Urinary bladder (tissue), 3 donors: ENCODE measurements at regions not wholly inside any gene's neighbourhood (a gene's known extent, or its start where the extent isn't known, plus 50 kb on each side); places are given as distances from the start of the nearest gene placed in this dataset.

Experiments used
- DNase-seq: peaks from one replicate; pipeline ENCODE4 v3.0.0-alpha.2; 2015; ENCODE audit errors: extremely low spot score
- H3K27ac ChIP-seq: one replicate; pipeline ENCODE4 v1.5.1; 2013; ENCODE audit warnings: low read depth, mild to moderate bottlenecking, moderate library complexity
- H3K36me3 ChIP-seq: one replicate; pipeline ENCODE4 v1.6.1; 2013; ENCODE audit warnings: mild to moderate bottlenecking, moderate library complexity; ENCODE audit not compliant: insufficient read depth
- H3K4me1 ChIP-seq: one replicate; pipeline ENCODE4 v1.6.1; 2013; ENCODE audit warnings: mild to moderate bottlenecking, moderate library complexity; ENCODE audit not compliant: insufficient read depth
- H3K4me3 ChIP-seq: one replicate; pipeline ENCODE4 v1.5.1; 2013; ENCODE audit warnings: low read depth, low read length
- WGBS: extraction: QIAGEN DNeasy Blood & Tissue Kit; methylation state at CpG from one replicate; pipeline ENCODE4 v1.1.7; 2013; 5-methylcytosine and 5-hydroxymethylcytosine counted together
- donor health status: healthy with polysubstance abuse.
- donor health status: healthy.

DNA sequence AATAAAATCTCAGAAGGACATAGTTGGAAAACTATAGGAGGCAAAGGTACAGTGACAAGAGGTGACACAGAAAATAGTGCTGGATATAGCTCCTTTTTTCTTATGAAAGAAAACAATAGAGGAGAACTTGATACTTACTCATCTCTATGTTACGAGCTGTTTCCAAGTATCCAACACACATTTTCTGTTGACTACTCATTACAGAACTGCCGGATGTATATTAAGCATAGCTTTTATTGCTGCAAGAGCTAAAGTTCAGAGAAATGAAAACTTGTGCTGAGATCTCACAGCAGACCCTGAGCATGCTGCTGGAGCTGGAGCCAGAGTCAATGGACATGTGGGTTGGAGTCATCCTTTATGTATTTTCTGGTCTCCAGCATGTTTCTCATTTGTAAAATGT, 210.0 kb upstream of the NT5C1B start:
- Histone ChIP-seq H3K4me3 (no peak overlapping the region), H3K36me3 (no peaks in the 10 kb centered on the region), H3K27ac (no peak overlapping the region), H3K4me1 (peaks cover 2% of the 10 kb centered on the region)
- no peak for DNase-seq
- 92% methylated on average over 2 of the region's 2 CpGs for WGBS

DNA sequence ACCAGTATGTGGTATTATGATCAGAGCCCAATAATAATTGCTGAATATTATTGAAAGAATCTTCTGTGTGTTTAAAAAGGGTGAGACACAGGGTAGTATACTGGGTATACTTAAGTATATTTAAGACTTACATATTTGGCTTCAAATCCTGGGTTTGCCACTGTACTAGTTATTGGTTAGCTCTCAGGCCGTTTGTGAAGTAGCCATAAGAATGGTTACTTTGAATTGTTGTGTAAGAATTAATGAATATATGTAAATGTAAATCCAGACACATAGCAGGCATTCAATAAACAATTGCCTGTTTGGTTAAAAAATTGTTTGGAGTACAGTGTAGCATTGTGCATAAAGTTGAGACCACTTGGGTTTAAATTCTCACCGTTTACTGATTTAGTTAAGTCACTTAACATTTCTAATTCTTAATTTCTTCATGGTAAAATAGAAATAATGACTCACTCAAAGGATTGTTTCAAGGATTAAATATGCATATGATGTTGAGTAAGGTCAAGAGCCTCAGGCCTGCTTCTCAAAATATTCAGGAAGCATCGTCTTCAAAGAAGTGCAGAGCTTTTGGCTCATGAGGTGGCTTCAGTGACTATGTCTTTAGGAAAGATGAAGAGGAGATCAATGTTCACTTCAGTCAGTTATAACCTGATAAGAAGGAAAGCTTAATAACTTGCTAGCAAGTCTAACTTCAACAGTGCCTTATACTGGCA, 207.9 kb upstream of the NT5C1B start:
- Histone ChIP-seq H3K36me3 (no peaks in the 10 kb centered on the region), H3K4me3 (no peak overlapping the region), H3K27ac (no peak overlapping the region), H3K4me1 (peaks cover 2% of the 10 kb centered on the region)
- 93% methylated on average over 3 of the region's 3 CpGs for WGBS
- DNase-seq: no peak

DNA sequence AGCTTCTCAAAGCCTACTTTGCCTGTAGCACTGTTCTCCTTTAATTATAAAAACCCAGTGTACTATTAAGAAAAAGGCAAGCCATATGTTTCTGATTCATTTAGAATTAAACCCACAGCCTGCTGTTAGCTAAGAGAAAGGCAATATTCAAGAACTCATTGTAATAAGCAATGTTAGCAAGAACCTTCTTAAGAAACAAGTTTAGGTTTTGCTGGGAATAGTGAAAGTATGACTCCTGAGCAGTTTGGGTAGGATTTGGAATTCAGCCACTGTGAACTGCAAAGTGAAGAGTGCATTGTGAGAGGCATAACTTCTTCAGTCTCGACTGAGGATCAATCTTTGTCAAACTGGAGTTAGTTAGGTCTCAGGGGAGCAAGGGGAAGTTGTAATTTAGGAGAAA, 206.5 kb upstream of the NT5C1B start:
- 37% methylated on average over 1 of the region's 1 CpG for WGBS
- DNase-seq: no peak
- Histone ChIP-seq H3K4me3 (no peak overlapping the region), H3K36me3 (no peaks in the 10 kb centered on the region), H3K27ac (no peak overlapping the region), H3K4me1 (peaks cover 2% of the 10 kb centered on the region)

DNA sequence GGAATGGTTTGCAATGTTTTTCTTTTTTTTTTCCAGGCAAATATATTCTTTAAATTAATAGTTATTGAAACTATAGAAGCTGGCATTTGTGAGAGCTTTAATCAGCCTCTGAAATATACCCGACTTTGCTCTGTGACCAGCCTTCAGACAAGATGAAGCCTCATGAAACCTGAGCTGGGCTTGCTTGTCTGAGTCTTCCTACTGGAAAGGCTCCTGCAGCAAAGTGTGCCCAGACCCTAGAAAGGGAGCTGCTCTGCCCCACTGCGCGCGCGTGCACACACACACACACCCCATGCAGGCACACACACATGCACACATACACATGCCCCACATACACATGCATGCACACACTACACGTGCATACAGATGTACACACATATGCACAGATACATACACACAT, 203.3 kb upstream of the NT5C1B start:
- H3K4me3 ChIP-seq: no peak overlapping the region
- H3K4me1 ChIP-seq: peaks cover 2% of the 10 kb centered on the region
- no peak overlapping the region for H3K27ac ChIP-seq
- WGBS: 82% methylated on average over 6 of the region's 6 CpGs
- no peaks in the 10 kb centered on the region for H3K36me3 ChIP-seq
- no peak for DNase-seq

DNA sequence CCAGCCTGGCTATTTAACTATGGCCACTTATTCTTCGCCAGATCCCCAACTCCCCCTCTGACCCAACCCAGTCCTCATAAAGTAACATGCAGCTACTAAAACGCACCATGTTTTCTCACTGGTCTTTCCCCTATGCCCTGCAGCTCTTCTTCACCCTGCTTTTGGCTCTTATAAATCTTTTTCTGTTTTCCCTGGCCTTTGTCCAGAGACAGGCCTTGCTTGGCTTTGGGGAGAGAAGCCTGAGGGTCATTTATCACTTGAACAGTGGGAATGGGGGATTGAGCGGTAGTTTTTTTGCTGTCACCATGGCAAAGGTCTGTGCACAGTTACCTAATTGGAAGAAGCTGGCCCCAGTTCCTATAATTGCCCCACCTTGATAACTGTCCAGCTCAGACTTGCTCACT, 202.9 kb upstream of the NT5C1B start:
- peak; percentile 41 for DNase-seq
- Histone ChIP-seq H3K4me1 (peaks cover 2% of the 10 kb centered on the region), H3K4me3 (no peak overlapping the region), H3K36me3 (no peaks in the 10 kb centered on the region), H3K27ac (no peak overlapping the region)
- WGBS: 44% methylated on average over 3 of the region's 3 CpGs

DNA sequence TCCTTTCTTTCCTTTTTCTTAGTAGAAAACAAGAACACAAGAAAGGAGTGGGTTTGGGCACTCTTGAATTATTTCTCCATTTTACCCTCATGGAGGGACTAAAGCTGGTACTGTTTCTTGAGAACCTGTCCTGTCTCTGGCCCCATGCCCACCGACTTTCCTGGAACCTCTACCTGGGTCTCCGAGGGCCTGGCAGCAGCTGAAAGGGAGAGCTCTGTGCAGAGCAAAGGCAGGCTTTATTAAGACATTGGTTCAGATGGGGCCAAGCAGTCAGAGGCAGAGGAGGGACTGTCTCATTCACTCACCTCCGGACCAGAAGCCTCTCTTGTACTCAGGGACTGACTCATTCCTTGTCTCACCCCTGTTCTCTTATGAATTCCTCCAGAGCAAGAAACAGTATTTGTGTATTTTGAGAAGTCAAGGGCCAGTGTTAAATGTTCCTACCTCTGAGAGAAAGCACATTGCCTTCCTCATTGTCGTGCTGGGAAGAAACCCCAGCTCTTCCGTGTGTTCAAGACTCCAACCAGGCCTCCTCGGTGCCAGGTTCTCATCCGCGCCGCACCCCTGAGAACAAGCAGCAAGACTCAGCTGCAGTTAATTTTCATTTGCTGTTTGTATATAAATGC, 201.9 kb upstream of the NT5C1B start:
- 88% methylated on average over 9 of the region's 9 CpGs for WGBS
- Histone ChIP-seq H3K4me1 (peaks cover 2% of the 10 kb centered on the region), H3K27ac (no peak overlapping the region), H3K4me3 (no peak overlapping the region), H3K36me3 (no peaks in the 10 kb centered on the region)
- no peak for DNase-seq

DNA sequence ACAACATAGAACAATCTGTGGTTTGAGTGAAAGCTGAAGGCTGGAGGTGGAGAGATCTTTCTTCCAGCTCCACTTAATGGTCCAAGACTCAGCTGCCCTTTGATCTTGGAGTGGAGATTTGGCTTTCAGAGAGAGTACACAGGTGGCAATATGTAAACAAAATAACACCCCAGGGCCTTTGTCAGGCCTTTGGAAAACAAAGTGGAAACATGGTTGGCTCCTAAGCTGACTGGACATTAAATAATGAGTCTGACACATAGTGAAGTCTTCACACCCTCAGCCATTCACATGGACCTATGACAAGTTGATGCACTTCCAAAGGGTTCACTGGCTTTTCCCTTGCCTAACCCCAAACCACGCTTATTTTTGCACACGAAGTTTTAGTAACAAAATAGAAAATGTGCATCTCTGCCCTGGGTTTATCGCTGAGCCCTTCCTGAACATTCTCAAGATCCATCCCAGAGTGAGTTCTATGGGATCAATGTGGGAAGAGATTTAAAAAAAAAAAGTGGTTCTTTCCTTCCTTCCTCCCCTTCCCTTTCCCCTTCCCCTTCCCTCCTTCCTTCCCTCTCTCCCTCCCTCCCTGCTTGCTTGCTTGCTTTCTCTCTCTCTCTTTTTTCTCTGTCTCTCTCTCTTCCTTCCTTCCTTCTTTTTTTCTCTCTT, 201.3 kb upstream of the NT5C1B start:
- no peaks in the 10 kb centered on the region for H3K36me3 ChIP-seq
- no peaks in the 10 kb centered on the region for H3K4me1 ChIP-seq
- no peak for DNase-seq
- no peak overlapping the region for H3K4me3 ChIP-seq
- WGBS: 92% methylated on average over 3 of the region's 3 CpGs
- H3K27ac ChIP-seq: no peak overlapping the region

DNA sequence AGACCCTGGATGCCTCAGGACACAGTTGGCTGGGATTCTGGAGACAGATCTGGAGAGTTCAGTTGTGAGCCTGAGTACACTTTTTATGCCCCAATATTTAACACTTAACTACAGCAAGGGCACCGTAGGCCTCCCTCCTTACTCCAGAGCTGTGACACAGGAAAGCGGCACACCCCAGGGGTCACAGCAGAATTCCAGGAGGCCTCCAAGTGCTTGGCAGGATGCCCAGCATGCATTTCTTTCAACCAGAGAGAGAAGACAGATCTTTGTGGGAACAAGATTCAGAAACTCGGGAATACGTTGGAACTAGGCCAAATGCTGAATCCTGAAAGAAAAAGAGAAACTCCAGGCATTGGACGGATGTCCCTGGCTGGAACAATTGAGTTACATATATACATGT, 199.2 kb upstream of the NT5C1B start:
- no peaks in the 10 kb centered on the region for H3K4me1 ChIP-seq
- DNase-seq: no peak
- H3K4me3 ChIP-seq: no peak overlapping the region
- no peaks in the 10 kb centered on the region for H3K36me3 ChIP-seq
- no peak overlapping the region for H3K27ac ChIP-seq
- 50% methylated on average over 5 of the region's 5 CpGs for WGBS

DNA sequence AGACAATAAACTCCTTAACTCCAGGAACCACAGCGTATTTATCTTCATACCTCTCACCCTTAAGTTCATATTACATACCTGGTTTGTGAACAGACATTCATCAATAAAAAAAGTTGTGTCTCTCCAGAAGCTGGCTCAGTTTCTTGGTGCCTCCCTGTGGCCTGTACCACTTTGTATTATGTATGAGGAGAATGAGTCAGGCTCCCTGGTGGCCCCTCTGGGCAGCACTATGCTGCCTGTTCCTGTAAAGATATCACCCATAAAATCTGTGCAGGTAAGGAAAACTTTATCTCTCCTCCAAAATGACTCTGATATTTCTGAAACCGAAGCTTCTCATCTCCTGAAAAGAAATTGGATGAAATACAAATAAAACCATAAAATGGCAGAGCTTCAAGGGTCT, 198.4 kb upstream of the NT5C1B start:
- no peaks in the 10 kb centered on the region for H3K4me1 ChIP-seq
- H3K36me3 ChIP-seq: no peaks in the 10 kb centered on the region
- H3K4me3 ChIP-seq: no peak overlapping the region
- 63% methylated on average over 2 of the region's 2 CpGs for WGBS
- no peak for DNase-seq
- no peak overlapping the region for H3K27ac ChIP-seq

DNA sequence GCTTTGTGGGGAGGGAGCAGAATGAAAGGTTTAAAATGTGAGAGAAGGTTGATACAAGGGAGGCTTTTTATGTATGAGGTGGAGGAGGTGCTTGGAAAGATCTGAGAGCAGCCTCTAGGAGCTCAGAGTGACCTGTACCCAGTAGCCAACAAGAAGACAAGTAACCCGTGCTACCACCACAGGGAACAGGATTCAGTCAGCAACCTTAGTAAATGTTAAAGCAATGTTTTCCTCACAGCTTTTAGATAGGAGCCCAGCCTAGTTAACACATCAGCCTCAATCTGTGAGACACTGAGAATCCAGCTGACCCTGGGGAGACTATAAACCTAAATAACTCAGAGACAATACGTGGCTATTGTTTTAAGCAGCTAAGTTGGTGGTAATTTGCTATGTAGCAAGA, 194.9 kb upstream of the NT5C1B start:
- WGBS: 95% methylated on average over 2 of the region's 2 CpGs
- no peak for DNase-seq
- Histone ChIP-seq H3K4me1 (no peaks in the 10 kb centered on the region), H3K36me3 (no peaks in the 10 kb centered on the region), H3K27ac (no peak overlapping the region), H3K4me3 (no peak overlapping the region)

DNA sequence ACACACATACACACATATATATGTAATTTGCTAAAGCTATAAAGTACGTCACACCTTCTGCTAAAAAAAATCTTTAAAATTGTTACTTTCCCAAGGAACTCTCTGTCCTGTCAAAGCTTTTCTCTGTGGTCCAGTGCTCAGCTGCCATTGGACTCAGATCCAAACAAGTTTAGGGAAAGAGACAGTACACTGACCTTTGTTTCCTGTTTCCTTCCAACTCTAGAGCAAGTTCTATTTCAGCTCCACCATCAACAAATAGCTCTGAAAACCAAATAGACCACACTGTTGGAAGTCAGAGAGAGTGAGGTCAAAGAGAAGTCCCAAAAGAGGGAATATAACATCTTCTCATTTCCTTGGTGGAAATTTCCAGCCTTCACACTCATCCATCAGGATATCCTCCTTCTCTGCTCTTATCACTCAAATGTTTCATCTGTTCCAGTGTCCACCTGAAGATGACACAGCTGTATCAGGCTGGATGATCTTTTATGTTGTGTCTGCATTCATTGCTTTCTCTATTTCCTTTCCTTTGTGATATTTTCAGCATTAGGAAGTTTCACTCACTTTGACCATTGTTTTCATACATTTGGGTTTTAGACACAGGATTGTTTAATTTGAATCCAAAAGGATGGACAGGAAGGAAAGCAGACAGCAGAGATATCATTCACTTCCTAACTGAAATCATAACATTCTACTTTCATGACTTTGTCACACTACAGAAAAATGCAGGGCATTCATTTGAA, 192.3 kb upstream of the NT5C1B start:
- H3K4me1 ChIP-seq: no peaks in the 10 kb centered on the region
- WGBS: 95% methylated on average over 1 of the region's 1 CpG

DNA sequence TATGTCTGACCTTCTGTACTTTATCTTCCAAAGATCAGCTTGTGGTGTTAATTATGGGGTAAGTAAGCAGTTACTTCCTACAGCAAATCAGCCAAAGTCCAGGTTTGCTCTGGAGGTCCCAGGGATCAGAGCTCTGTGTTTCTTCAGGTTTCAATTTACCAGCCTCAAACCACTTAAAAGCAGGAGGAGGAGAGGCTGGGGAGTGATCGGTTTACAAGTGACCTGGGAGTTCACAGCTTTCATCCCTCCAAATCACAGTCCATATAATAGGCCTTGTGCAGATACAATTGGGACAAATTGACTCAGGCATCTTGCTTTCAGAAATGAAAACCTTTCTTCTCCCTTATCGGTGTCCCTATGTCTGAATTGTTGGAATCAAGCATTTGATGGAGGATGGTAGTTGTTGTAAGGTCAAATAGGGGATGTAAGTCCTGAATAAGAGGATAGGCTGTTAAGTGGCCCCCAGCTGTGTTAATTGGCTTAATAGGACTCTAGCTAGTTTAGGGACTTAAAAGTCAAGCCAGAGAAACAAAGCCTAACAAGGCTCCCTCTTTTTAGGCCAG, 188.0 kb upstream of the NT5C1B start:
- Histone ChIP-seq H3K36me3 (no peaks in the 10 kb centered on the region), H3K4me1 (no peaks in the 10 kb centered on the region), H3K27ac (no peak overlapping the region), H3K4me3 (no peak overlapping the region)
- 68% methylated on average over 2 of the region's 2 CpGs for WGBS
- DNase-seq: no peak

More for the DNA sequence above, 192.3 kb upstream of the NT5C1B start:
- Histone ChIP-seq H3K27ac (no peak overlapping the region), H3K36me3 (no peaks in the 10 kb centered on the region), H3K4me3 (no peak overlapping the region)
- no peak for DNase-seq

DNA sequence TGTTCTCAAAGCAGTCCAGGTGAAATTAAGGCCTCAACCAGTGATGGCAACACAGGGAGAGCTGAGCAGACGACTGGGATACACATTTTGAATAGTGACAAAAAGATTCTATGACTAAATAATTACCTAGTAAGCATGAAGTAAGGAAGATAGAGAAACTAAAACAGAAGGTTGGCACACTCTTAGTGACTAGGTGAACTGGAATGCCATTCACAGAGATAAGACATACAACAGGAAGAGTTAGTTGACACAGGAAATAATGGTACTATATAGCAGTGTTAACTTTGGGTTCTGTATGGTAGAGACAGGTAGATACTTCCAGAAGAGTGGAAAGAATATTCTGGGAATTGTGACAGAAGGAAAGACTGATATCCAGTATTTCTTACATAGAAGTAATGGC, 181.8 kb upstream of the NT5C1B start:
- Histone ChIP-seq H3K4me3 (no peak overlapping the region), H3K36me3 (no peaks in the 10 kb centered on the region), H3K4me1 (no peaks in the 10 kb centered on the region), H3K27ac (no peak overlapping the region)
- no peak for DNase-seq
- 92% methylated on average over 1 of the region's 1 CpG for WGBS
